ENCODE measurements at regions not wholly inside any gene's neighbourhood (a gene's known extent, or its start where the extent isn't known, plus 50 kb on each side); places are given as distances from the start of the nearest gene placed in this dataset.

DNA sequence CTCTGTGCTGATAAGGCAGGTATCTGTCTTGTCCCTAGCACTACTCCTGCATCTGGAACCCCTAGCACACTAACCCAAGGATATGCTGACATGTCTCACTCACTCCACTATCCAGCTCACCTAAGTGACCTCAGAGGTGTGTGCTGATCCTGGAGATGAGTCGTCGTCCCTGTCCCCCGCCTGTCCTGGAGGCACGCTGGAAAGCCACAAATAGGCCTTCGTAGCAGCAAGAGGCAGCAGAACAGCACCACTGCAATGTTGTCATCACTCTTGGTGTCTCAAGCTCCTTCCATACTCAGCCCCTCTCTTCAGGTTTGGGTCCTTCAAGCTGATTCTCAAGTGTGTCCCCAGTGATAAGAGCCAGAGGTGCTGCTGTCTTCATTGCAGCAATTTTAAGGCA, 73.0 kb upstream of the ITGA6 start:
- DNase-seq (ENCODE audit: low read depth) = no peak

DNA sequence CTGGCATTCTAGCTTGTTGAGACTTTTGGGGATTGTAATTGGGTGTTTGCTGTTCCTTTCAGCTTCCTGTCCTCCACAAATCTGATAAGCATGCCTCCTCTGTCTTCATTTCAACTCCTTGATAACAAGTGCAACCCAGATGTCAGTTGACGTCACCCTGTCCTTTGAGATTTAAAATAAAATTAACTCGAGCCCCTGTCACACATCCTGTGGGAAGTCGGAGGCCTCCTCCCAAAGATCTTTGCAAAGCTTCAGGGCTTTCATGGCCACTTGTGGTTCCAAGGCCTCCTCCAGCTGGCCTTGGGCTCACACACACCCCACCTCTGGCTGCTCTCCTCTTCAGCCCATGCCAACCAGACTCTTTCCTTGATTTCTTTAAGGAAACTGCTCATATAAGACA, 69.9 kb upstream of the ITGA6 start:
- no peak for DNase-seq (ENCODE audit: low read depth)

DNA sequence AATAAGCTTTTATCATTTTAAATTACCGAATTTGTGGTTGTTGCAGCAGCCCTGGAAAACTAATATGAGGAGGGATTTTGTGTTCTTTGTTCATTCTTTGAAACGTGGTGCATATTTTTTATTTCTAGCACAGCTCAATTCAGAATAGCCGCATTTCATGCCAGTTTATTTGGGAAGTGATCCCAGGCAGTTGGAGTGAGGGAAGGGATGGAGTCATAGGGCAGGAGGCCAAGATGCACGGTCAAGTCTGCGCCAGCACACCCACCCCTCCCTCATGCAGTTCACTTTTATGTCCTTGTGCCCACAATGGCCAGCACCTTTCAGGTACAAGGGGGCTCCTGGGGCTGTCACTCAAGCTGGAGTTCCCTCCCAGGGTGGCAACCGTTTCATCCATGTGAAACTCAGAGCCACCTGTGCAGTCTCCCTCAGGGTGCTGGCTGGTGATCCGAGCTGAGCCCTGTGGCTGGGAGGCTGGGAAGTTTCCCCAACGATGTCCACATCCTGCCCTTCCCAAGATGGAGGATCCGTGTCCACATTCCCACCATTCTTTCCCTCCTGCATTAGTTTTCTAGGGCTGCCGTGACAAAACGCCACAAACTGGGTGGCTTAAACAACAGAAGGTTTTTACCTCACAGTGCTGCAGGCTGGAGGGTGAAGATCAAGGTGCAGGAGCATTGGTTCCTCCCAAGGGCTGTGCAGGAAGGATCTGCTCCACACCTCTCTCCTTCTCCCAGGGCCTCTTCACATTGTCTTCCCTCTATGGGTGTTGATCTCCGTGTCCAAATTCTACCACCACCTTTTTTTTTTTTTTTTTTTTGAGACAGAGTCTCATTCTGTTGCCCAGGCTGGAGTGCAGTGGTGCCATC, 68.5 kb upstream of the ITGA6 start:
- DNase-seq (ENCODE audit: low read depth) = no peak

DNA sequence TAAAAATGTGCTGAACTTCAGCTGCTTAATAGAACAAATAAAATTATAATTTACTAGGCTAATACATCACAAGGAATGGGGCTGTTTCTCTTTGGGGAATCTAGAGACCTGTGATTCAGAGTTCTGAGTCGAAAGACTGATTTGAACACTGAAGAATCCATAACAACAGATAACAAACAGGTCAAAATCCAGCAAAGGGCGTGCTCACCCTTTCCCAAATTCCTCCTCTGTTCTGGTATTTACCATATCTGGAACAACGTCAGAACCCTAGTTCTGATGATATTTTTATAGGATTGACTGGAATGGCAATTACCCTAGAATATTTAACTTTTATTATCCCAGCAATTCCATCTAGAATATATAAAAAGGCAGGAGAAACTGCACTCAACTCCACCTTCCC, 66.0 kb upstream of the ITGA6 start:
- DNase-seq (ENCODE audit: low read depth) = no peak

DNA sequence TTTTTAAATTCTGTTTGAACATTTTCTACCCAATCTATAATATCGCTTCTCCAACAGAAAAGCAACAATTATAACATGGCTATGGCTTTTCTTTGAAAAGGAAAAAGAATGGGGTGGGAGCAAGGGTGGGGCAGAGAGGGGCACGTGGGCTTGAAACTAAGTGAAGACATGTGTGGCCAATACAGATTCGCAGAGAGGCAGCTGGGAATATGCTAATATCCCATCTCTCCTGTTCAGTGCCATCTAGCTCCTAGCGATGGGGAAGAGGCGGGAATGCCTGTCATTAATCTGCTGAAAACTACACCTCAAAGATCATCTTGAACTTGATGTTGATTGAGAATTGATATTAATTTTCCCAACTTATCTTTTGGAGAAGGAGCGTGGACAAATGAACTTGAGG, 65.5 kb upstream of the ITGA6 start:
- DNase-seq (ENCODE audit: low read depth) = no peak

DNA sequence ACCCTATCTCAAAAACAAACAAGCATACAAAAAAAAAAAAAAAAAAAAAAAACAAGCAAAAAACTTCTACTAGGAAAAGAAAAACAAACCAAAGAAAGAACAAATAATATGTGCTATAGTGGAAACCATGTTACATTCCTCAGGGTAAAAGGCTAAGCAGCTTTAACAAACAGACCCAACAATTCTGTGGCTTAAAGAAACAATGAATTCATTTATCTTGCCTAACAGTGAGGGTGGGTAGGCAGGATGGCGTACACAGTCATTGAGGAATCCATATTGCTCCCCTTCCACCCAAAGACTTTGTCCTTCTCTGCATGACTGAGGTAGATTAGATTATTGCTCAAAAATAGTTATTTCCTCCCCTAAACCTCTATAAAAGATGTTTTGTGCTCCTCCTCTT, 63.1 kb upstream of the ITGA6 start:
- DNase-seq (ENCODE audit: low read depth) = no peak

DNA sequence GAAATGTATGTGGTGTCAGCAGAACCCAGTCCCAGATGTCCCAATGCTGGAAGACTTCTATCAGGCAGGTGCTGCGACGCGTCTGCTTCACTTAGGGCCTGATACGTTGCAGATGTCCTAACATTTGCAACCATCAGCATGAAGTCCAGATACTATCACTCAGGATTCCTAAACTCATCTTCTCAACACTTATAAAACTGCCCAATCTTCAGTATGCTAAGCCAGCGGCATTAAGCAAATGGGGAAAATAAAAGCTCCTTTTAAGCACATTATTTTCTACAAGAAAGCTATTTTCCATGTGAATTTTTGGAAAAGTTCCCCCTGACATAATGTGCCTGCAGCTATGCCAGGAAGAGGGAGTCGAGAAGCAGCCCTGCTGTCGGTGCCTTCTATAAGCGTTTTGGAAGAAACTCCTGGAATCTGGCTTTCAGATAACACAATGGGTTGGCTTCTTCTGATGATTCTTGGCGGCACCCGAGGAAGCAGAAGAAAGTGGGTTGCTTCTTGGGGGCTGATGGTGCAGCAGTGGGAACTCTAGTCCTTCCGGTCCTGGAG, 60.7 kb upstream of the ITGA6 start:
- no peak for DNase-seq (ENCODE audit: low read depth)

DNA sequence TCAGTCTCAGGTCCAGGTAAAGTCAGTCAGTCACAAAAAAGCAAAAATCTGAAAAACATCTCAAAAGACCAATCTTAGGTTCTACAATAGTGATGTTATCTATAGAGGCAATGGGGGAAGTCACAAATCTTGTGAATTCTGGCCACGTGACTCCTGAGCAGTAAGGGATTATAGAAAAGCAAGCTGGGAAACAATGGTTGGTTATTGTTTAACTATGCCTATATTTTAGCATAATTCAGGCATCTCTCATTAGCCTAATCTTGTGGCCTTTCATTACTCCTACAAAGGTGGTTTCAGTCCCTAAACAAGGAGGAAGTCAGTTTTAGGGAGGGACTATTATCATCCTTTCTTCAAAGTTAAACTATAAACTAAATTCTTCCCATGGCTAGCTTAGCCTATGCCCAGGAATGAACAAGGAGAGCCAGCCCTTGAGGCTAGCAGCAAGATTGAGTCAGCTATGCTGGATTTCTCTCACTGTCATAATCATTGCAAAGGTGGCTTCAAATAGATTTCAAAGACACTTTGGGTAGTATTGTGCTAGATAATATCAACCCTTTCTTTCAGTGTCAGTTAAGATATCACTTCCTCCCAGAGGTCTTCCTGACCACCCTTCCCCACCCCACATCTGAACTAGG, 56.4 kb upstream of the ITGA6 start:
- no peak for DNase-seq (ENCODE audit: low read depth)

DNA sequence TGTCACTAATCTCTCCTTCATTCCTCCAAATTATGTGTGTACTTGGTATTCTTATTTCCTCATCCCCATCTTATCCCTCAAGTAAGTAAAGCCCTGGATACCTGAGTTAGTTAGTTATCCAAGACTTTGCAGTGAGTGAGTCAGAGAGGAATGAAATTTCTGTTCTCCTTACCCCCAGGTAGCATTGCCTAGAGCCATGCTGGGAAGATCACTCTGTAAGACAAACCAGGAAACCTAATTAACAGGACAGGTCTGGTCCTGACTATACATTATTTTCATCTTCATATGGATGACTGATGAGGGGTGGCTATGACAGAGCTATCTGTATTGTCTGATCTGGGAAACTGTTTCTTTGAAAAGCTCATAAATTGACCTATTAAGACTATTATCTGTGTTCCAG, 55.0 kb upstream of the ITGA6 start:
- DNase-seq (ENCODE audit: low read depth) = no peak

DNA sequence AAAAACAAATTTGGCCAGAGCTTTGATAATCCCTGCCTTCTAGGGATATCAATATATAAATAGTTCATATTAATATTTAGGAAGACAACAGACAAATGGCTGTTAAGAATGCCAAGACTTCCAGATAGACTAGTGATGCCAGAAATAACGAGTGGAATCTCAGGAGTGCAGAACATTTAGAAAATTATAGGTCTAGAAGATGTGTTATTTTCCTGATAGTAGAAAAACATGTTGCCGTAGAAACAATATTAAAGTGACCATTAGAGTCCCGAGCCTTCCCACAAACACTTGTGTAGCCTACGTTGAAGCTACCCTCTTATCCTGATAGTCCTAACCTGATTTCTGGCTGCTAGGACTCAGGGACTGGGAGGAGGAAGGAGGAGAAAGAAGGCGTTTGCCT, 54.3 kb upstream of the ITGA6 start:
- DNase-seq (ENCODE audit: low read depth) = no peak

DNA sequence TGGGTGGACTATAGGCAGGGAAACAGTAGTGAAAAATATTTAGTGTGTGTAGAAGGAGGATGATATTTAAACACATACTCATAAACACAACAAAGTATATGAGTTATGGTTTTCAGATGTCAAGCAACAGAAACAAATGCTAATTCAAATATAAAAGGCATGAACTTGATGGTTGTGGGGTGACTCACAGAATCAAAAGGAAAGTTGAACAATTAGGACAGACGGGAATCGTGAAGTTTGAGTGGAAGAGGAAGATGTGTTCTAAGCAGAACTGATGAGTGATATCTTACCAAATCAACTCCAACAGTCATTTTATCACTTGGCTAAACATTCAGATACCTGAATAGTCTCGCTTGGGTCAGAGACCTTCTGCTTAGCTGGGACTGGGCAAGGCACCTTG, 53.6 kb upstream of the ITGA6 start:
- peak; percentile 60 for DNase-seq (ENCODE audit: low read depth)

DNA sequence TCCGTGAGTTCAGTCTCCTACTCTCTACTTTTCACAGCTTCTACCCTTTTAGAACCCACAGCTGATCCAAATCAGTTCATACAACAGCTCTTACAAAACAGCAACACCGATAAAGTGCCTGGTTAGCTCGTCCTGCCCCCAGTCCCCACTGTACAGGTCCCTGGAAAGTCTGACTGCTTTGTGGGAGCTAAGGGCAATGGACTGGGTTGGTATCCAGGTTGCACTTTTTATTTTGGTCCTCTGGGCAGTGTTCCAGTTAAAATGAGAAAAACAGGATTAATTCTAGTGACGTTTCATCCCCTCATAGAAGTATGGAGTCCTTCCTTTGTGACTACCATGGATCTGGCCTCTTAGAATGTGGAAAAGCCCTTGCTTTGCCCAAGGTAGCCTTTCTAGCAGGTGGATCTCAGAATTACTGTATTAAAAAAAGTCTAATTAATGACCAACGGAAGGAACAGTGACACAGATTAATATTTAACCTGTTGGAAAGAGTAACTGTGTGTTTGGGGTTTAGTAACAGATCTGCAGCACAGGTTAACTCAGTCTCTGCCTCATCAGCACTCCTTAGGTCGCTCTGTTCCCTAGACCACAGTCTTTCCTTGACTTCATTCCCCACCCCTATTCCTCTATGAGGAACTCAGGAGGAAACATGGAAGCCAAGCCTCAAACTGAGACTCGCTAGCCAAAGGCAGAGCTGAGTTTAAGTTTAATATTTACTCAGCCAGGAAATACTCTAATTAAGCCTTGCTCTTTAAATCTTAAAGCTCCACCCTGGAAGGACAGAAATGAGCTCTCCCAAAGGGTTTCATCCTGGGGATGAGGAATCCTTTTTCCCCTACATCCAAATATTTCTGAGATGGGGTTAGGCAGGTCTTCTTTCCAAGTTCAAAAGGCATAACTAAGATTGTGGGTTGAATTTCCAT, 52.8 kb upstream of the ITGA6 start:
- DNase-seq (ENCODE audit: low read depth) = no peak

DNA sequence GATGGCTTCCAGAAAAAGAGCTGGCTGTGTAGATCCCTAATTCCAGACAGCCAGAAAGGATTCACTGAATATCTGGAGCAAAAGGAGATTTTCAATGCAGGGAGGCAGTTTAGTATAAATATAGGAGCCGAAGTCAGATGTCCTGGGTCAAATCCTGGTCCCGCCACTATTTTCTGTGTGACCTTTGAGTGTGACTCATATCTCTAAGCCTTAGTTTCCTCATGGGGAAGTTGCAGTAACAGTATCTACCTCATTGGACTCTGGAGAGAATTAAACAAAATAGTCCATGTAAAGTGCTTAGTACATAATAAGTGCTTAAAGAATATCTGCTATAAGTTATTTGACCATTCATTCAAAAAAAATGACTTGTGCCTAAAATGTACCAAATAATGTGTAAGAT, 52.1 kb upstream of the ITGA6 start:
- peak; percentile 41 for DNase-seq (ENCODE audit: low read depth)

DNA sequence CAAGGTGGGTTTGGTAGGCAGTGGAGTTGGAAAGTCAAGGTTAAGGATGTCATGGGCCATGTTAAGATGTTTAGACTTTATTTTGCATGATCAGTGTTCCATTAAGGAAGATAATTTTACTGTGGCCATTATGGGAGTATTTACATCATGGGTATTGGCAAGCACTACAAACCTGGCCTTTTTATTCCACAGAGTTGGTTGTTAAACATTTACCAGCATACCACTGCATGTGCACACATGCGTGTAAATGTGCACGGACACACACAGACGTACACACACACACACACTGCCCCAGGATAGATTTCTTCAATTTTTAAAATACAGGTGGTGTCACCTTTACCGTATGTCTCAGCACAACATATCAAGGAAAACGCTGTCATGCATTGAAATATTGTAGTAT, 51.4 kb upstream of the ITGA6 start:
- no peak for DNase-seq (ENCODE audit: low read depth)

DNA sequence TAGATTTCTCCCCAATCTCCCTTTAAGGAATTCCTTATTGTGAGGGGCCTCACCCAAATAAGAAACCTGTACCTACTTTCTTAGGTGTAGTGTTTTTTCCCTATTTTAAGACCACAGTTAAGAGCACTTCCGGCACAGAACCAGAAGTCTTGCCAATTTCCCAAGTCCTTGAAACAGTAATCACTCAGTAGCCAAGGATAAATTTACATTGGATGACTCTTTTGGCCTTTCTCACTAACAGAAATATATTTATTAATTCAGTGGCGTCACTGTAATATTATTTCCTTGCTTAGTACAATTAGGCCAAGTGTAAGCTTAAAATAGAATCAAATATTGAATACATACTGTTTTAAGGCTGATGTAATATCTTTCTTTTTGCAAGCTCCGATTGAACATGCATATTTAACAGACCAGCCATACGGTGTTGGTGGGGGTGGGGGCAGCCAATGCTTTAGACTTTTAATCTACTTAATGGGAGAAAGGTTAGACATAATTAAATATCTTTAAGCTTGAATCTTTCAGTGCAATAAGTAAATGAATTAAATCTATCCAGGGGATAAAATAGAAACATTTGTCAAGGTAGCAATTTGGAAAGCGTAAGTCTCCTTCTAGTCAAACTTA, 50.8 kb upstream of the ITGA6 start:
- no peak for DNase-seq (ENCODE audit: low read depth)

DNA sequence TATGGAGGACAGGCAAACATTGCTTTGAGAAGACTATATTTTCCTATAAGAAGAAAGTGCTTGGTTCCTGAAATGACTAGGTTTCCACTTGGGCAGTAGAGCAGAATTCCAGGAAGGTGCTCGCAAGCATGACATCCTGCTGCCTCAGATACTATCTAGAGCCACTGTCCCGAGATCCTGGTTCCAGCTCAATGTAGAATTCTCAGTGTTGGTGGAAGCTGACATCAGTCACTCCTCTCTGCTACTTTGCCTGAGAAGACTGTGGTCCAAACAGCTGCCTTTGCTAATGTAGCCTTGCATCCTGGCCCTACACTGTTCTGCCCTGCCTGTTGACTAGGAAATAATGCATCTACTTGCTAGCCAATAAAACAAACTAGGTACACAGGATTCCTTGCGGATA, 50.0 kb upstream of the ITGA6 start:
- no peak for DNase-seq (ENCODE audit: low read depth)
